ENCODE measurements at regions not wholly inside any gene's neighbourhood (a gene's known extent, or its start where the extent isn't known, plus 50 kb on each side); places are given as distances from the start of the nearest gene placed in this dataset.

DNA sequence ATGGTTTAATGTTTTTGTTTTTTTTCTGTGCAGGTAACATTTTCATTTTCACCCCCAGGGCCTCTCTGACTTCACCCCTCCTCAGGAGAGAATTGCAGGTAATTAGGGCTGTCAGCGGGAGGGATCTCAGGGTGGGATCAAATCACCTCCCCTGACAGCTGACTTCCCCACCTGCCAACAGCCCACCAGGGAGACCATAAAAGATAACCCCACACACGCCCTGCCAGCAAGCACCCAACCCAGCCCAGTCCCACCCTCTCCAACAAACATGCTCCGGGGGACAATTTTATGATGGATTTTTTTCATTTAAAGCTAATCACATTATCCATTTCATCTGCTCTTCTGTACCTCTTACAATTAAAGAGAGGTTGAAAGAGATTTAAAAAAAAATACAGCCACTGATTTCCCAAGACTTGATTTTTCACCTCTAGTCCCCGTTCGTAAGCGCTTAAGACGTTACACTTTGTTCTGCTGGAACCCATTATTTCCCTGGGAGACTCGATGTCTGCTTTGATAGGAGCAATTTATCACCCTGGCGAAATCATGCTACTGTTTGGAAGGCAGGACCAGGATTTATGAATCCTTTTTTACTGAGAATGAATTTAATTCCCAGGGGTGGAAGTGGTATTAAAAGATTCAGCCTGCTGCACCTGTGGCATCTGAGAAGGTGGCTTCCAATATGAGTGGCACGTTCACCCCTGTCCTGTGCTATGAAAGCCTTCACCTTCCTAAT, 232.9 kb upstream of the ID2 start:
- peak in 1 of 2 experiments; percentile 28 for DNase-seq

DNA sequence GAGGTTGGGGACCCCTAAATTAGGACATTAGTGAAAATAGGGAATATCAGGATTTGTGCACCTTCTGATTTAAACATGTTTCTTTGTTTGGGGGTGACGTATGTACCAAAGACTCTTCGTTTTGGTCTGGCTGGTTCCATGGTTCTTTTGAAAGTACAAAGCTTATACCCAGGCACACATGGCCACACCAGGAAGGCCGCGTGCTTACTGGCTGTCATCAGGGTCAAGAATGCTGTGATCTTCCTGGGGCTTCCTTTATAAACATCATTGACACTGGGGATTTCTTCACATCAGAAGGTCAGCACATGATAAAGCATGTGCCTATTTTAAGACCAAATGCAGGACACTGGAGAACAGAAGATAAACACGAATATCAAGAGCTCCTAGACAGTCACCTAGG, 230.6 kb upstream of the ID2 start:
- no peak for DNase-seq

GRCh38 chr2:8452296-8452695, 229.6 kb upstream of the ID2 start:
- no peak for DNase-seq

GRCh38 chr2:8452979-8453903, 228.6 kb upstream of the ID2 start:
- peak in 1 of 2 experiments; percentile 49 for DNase-seq

DNA sequence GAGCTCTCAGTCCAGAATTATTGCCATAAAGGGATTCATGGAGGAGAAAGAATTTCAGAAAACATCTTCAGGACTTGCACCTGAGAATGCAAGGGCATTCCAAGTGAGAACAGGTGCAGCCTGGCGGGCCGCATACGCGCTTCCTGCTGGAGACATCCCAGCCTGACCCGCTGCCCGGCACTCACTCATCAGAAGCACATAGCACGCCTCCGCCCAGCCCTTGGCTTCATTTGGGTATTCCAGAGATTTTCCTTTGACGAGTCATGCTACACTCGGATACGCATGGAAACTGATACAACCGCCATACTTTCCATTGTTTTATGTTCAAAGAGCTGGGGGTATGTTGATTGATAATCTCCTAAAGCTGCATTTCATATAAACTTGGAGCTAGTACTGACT, 228.0 kb upstream of the ID2 start:
- no peak for DNase-seq

GRCh38 chr2:8454797-8455196, 227.1 kb upstream of the ID2 start:
- peak; percentile 74 to 94 for DNase-seq

GRCh38 chr2:8455236-8456150, 226.4 kb upstream of the ID2 start:
- no peak for DNase-seq

GRCh38 chr2:8456151-8457091, 225.4 kb upstream of the ID2 start:
- DNase-seq, result no peak

- no peak for DNase-seq
Observed at GRCh38 chr2:8457092-8457481, 224.8 kb upstream of the ID2 start.

DNA sequence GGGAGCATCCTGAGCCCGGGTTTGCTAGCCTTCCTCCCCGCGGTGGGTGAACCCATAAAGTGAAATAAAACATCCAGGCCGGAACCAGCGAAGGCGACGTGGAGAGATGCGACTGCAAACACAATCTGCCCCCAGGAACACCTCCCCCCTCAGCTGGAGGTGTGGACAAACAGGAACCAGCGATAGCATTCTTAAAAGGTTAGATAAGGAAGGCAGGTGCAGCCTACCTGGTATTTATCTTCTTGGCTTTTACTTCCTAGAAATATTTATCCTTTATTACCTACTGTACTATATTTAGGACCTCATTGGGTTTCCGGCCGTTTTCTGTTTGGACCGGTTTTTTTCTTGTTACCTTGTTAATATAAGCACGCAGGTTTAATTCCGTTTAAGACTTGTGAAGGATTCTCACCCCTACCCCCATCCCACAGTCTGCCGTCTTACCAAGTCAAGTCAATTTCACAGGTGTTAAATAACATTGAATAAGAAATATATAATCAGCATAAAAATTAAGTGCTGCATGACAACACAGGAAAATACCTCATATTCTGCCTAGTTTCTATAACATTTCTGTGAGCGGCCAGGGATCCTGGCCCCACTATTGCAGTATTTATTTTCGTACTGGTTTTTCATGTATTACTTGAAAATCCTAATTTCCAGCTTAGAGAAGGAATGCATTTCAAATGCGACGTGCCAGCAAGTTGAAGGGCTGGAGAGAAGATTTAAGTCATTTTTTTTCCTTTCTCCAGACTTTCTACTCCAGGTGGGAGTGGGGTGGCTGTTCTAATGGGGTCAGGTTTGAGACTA, 224.0 kb upstream of the ID2 start:
- no peak for DNase-seq

DNA sequence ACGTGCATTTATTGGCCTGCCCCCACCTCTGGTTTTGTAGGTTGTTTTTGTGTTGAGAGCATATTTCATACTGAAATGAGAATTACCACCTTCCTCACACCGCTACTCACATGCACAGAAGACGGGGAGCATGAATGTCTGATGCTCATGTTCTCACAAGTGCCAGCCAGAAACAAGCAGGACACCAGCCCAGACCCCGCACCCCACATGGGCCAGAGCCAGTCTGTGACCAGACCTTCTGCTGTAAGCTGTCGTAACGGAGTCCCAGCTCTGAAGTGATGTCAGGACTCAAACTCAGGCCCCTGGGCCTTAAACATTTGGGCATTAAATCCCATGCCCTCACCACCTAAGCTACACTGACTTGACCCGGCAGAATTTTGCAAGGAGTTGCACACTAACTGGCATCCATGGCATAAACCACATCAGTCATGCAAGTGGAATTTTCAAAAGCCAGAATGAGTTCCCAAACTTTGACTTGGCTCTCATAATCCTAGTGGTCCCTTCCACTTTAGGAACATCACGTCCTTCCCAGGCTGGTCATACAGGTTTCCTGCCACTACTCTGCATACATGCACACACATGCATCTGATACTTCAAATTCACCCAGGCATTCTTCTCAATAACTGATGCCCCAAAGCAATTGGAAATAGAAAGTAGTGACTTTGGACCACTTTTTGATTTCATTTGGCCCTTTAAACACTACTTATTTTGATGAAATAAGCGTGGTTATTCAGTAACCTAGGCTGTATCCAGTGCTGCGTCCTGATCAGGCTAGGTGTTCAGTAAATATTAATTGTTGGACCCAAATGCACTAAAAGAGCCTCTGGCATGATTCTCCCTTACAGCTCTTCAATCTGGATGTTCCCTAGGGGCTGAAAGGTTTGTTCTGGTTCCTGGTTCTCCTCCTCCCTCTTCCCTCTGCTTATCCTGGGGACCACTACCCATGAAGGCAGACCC, 223.1 kb upstream of the ID2 start:
- no peak for DNase-seq

GRCh38 chr2:8459474-8459873, 222.4 kb upstream of the ID2 start:
- DNase-seq, result no peak

DNA sequence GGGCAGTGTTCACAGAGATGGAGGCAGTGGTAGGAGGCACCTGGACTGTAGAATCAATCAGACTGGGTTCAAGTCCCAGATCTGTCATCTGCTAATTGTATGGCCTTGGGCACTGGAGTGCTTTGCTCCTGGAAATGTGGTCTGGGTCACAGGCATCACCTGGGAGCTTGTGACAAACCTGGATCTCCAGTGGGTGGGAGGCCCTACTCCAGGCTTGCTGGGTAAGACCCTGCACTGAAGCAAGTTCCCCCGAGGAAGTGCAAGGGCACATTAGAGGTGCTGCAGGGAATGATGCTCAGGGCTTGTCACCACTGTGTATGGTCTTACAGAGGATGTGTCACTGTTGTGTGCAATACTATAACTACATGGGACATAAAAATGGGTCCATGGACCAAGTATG, 220.5 kb upstream of the ID2 start:
- no peak for DNase-seq

- DNase-seq, result peak in 1 of 2 experiments; percentile 64
Observed at GRCh38 chr2:8462280-8462679, 219.6 kb upstream of the ID2 start.

- DNase-seq, result no peak
Observed at GRCh38 chr2:8462899-8463648, 218.8 kb upstream of the ID2 start.

DNA sequence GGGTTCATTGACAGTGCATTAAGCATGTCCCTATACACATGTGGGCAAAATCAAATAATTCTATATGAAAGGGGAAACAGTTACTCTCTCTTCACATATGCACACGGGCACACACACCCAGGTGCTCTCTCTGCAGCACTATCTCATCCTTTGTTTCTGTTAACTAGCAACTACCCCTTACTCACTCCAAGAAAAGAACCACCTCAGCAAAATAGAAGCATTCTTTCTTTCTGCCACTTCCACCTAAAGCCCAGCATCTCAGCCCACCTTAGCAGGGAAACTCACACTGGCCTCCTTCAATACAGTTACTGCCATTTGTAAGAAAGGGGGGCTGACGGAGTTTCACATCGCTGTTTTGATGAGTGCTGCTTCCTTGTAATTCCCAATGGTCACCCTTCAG, 216.3 kb upstream of the ID2 start:
- no peak for DNase-seq

DNA sequence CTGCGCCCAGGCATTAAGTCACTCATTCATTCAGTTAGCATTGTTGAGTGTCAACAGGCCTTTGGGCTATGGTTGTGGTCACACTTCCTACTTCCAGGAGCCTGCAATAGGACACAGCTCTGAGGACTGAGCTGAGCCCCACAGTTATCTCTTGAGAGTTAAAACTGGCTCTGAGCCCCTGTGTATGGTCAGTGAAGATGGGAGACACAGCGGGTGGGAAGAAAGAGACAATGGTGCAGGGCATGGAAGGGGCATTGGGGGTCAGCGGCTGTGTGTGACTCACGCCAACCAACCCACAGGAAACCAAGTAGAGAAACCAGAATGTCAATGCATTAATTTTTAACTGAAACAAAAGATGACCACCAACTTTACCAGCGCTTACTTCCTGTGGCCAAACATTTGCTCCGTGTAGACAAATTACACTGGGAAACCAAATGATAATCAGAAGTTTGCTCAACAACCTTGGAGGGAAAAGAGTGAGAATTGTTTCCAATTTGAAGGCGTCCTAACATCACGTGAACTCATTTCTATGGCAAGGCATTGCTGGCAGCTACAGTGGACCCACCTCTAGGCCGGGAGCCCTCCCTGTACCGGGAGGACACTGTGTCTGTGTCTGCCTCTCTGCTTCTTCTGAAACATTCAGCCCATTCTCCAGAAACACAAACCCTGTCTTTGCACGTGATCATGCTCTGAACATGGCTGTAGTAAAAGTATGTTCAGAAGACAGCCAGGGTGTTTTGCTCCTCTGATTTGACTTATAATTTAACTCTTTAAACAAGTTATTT, 212.0 kb upstream of the ID2 start:
- no peak for DNase-seq
